HL-60 (cell line): ENCODE measurements at regions not wholly inside any gene's neighbourhood (a gene's known extent, or its start where the extent isn't known, plus 50 kb on each side); places are given as distances from the start of the nearest gene placed in this dataset.

ENCODE experiments used
- POLR2AphosphoS5 ChIP-seq: IDR thresholded peaks from 2 replicates; pipeline ENCODE4 v1.6.1; 2012; ENCODE audit warnings: low read depth
- TF ChIP-seq, protein P1 (sequence below): IDR thresholded peaks from one replicate; pipeline ENCODE4 v1.5.1; 2011; ENCODE audit warnings: low read length, control low read depth, inconsistent platforms; ENCODE audit not compliant: insufficient read depth
- TF ChIP-seq, protein P2 (sequence below): IDR thresholded peaks from 2 replicates; pipeline ENCODE4 v1.6.1; 2012; ENCODE audit warnings: low read depth; ENCODE audit not compliant: insufficient replicate concordance

GRCh38 chr5:155735388-155735787, 591.6 kb upstream of the SGCD start:
- TF ChIP-seq, protein P1, sequence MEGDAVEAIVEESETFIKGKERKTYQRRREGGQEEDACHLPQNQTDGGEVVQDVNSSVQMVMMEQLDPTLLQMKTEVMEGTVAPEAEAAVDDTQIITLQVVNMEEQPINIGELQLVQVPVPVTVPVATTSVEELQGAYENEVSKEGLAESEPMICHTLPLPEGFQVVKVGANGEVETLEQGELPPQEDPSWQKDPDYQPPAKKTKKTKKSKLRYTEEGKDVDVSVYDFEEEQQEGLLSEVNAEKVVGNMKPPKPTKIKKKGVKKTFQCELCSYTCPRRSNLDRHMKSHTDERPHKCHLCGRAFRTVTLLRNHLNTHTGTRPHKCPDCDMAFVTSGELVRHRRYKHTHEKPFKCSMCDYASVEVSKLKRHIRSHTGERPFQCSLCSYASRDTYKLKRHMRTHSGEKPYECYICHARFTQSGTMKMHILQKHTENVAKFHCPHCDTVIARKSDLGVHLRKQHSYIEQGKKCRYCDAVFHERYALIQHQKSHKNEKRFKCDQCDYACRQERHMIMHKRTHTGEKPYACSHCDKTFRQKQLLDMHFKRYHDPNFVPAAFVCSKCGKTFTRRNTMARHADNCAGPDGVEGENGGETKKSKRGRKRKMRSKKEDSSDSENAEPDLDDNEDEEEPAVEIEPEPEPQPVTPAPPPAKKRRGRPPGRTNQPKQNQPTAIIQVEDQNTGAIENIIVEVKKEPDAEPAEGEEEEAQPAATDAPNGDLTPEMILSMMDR, result no peak
- TF ChIP-seq, protein P2, sequence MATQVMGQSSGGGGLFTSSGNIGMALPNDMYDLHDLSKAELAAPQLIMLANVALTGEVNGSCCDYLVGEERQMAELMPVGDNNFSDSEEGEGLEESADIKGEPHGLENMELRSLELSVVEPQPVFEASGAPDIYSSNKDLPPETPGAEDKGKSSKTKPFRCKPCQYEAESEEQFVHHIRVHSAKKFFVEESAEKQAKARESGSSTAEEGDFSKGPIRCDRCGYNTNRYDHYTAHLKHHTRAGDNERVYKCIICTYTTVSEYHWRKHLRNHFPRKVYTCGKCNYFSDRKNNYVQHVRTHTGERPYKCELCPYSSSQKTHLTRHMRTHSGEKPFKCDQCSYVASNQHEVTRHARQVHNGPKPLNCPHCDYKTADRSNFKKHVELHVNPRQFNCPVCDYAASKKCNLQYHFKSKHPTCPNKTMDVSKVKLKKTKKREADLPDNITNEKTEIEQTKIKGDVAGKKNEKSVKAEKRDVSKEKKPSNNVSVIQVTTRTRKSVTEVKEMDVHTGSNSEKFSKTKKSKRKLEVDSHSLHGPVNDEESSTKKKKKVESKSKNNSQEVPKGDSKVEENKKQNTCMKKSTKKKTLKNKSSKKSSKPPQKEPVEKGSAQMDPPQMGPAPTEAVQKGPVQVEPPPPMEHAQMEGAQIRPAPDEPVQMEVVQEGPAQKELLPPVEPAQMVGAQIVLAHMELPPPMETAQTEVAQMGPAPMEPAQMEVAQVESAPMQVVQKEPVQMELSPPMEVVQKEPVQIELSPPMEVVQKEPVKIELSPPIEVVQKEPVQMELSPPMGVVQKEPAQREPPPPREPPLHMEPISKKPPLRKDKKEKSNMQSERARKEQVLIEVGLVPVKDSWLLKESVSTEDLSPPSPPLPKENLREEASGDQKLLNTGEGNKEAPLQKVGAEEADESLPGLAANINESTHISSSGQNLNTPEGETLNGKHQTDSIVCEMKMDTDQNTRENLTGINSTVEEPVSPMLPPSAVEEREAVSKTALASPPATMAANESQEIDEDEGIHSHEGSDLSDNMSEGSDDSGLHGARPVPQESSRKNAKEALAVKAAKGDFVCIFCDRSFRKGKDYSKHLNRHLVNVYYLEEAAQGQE, result no peak
- TF ChIP-seq POLR2AphosphoS5, result no peak
